Endothelial cell of umbilical vein (primary cell): ENCODE measurements at regions not wholly inside any gene's neighbourhood (a gene's known extent, or its start where the extent isn't known, plus 50 kb on each side); places are given as distances from the start of the nearest gene placed in this dataset.

Source experiments
- BruUV-seq: library from RNA; stranded (reverse); fragments of 400-500 nt; replicated peaks from 2 replicates; lab custom pipeline; 2021; lab: Mats Ljungman, UMichigan
- CTCF ChIA-PET: fragments of 300-600, 350-600 bp; sonication (Branson Sonifier 250); formaldehyde crosslinking; loops from one replicate; lab custom pipeline; 2021; ENCODE audit warnings: antibody characterized with exemption, inconsistent platforms; lab: Charles Lee
- POLR2A ChIA-PET: fragments of 300-600, 350-600 bp; sonication (Branson Sonifier 250); formaldehyde crosslinking; loops from one replicate; lab custom pipeline; 2021; ENCODE audit warnings: antibody characterized with exemption, inconsistent platforms; lab: Charles Lee
- DNase-seq: peaks from one replicate; pipeline ENCODE4 v3.0.0-alpha.2; 2011; ENCODE audit warnings: low read depth, low spot score
- FAIRE-seq: peaks from 2 replicates; lab custom pipeline; 2011; peaks lifted over from hg19 to GRCh38; lab: Jason Lieb, UNC
- H2AFZ ChIP-seq: 2 replicates; pipeline ENCODE4 v1.6.0; 2012; ENCODE audit warnings: low read depth, low read length, control low read depth, inconsistent platforms
- H3K27ac ChIP-seq: 2 replicates; pipeline ENCODE4 v1.5.1; 2011; ENCODE audit warnings: low read depth, mild to moderate bottlenecking, control low read depth, low read length, moderate library complexity; ENCODE audit not compliant: insufficient read depth
- H3K27me3 ChIP-seq, 2 experiments: 2 replicates each; pipeline versions ENCODE4 v1.6.0 to v1.6.1; 2011; ENCODE audit warnings: low read length in 2 of 2, mixed read lengths in 1 of 2; ENCODE audit not compliant: control insufficient read depth in 2 of 2, insufficient read depth in 2 of 2
- H3K36me3 ChIP-seq, 2 experiments: 2 replicates in 1 of 2; 3 replicates in 1 of 2; pipeline ENCODE4 v1.5.1; 2011; ENCODE audit warnings: low read length in 2 of 2, mild to moderate bottlenecking in 1 of 2, moderate library complexity in 1 of 2; ENCODE audit not compliant: control insufficient read depth in 2 of 2, insufficient read depth in 2 of 2; ENCODE audit errors: extremely low read depth in 1 of 2
- H3K4me1 ChIP-seq: 3 replicates; pipeline ENCODE4 v1.5.1; 2011; ENCODE audit warnings: mild to moderate bottlenecking, low read length; ENCODE audit not compliant: control insufficient read depth, insufficient read depth; ENCODE audit errors: extremely low read depth
- H3K4me2 ChIP-seq: 2 replicates; pipeline ENCODE4 v1.6.1; 2011; ENCODE audit warnings: low read length, control low read depth, mixed read lengths; ENCODE audit not compliant: insufficient read depth
- H3K4me3 ChIP-seq, 3 experiments: fragments of 200-600 bp in 1 of 3; sonication (generic), shearing (Covaris generic) in 1 of 3; replicated peaks in 1 of 3; 2 replicates each; pipeline ENCODE4 v1.5.1; 2011 to 2016; ENCODE audit warnings: control low read depth in 3 of 3, low read length in 3 of 3, mild to moderate bottlenecking in 2 of 3, inconsistent platforms in 1 of 3, low read depth in 1 of 3, moderate library complexity in 1 of 3; ENCODE audit not compliant: insufficient read depth in 1 of 3
- H3K79me2 ChIP-seq: 2 replicates; pipeline ENCODE4 v1.6.0; 2012; ENCODE audit warnings: low read length, inconsistent platforms; ENCODE audit not compliant: control insufficient read depth, insufficient read depth
- H3K9ac ChIP-seq: replicated peaks from 2 replicates; pipeline ENCODE3; 2011; ENCODE audit warnings: low read length, control low read depth; ENCODE audit not compliant: insufficient read depth; ENCODE audit errors: extremely low read depth
- H3K9me1 ChIP-seq: replicated peaks from 3 replicates; pipeline ENCODE4 v1.6.0; 2011; ENCODE audit warnings: mild to moderate bottlenecking, low read length; ENCODE audit not compliant: control insufficient read depth, insufficient read depth; ENCODE audit errors: extremely low read depth
- H3K9me3 ChIP-seq: replicated peaks from 2 replicates; pipeline ENCODE4 v1.5.1; 2012; ENCODE audit warnings: low read length, inconsistent platforms; ENCODE audit not compliant: control insufficient read depth, insufficient read depth
- H4K20me1 ChIP-seq: replicated peaks from 2 replicates; pipeline ENCODE3; 2011; ENCODE audit warnings: mild to moderate bottlenecking, low read length; ENCODE audit not compliant: control insufficient read depth, insufficient read depth; ENCODE audit errors: extremely low read depth
- EZH2 ChIP-seq: IDR thresholded peaks from 2 replicates; pipeline ENCODE4 v1.6.1; 2012; ENCODE audit warnings: borderline replicate concordance, low read depth, mild to moderate bottlenecking, moderate library complexity, low read length, inconsistent platforms; ENCODE audit not compliant: severe bottlenecking
- FOS ChIP-seq: IDR thresholded peaks from 2 replicates; pipeline ENCODE4 v1.6.1; 2011; ENCODE audit warnings: mild to moderate bottlenecking, low read length, moderate library complexity, borderline replicate concordance; ENCODE audit not compliant: insufficient read depth
- GATA2 ChIP-seq: IDR thresholded peaks from 2 replicates; pipeline ENCODE4 v1.7.0; 2011; ENCODE audit warnings: low read depth, mild to moderate bottlenecking, moderate library complexity, mixed read lengths, low read length; ENCODE audit not compliant: insufficient read length, insufficient read depth
- JUN ChIP-seq: IDR thresholded peaks from 2 replicates; pipeline ENCODE4 v1.6.1; 2011; ENCODE audit warnings: borderline replicate concordance, low read depth; ENCODE audit not compliant: insufficient read length, insufficient read depth
- MYC ChIP-seq: IDR thresholded peaks from one replicate; pipeline ENCODE4 v1.6.1; 2011; ENCODE audit warnings: mild to moderate bottlenecking, low read depth, low read length
- POLR2A ChIP-seq: IDR thresholded peaks from 2 replicates; pipeline ENCODE4 v1.6.1; 2012; ENCODE audit warnings: low read depth, mild to moderate bottlenecking, control low read depth, low read length
- dilution Hi-C: fragments of 300-500 bp; cut with MboI; formaldehyde crosslinking; loops from one replicate; pipeline ENCODE4 v1.15.0; 2019; ENCODE audit warnings: low sequenced_read_pairs; ENCODE audit not compliant: extremely low pct_ligation_motif_present
- intact Hi-C: fragments of 100-400 bp; cut with micrococcal nuclease; formaldehyde crosslinking; loops from one replicate; pipeline ENCODE4 v1.10.0; 2022
- TF ChIP-seq, protein P1 (sequence below): IDR thresholded peaks from 2 replicates; pipeline ENCODE4 v1.6.1; 2011; ENCODE audit not compliant: insufficient read depth, insufficient read length

GRCh38 chr7:68246189-68246633 is 1249.6 kb downstream of the TYW1 start:
- Histone ChIP-seq H2AFZ (no peak overlapping the region), H4K20me1 (no peaks in the 10 kb centered on the region), H3K9me1 (no peaks in the 10 kb centered on the region), H3K27ac (no peak overlapping the region), H3K27me3 (no peaks in the 10 kb centered on the region), H3K4me2 (no peak overlapping the region), H3K9ac (no peak overlapping the region), H3K4me1 (no peaks in the 10 kb centered on the region), H3K36me3 (no peaks in the 10 kb centered on the region), H3K79me2 (no peaks in the 10 kb centered on the region), H3K9me3 (peaks cover 3% of the 10 kb centered on the region), H3K4me3 (no peak overlapping the region)
- intact Hi-C loops, result no loop called here
- DNase-seq, result no peak
- TF ChIP-seq GATA2, result no peak
- no peak for TF ChIP-seq FOS
- TF ChIP-seq MYC, result no peak
- no peak for TF ChIP-seq POLR2A
- no peak for TF ChIP-seq JUN
- dilution Hi-C loops, result no loop called here
- ChIA-PET CTCF (no interaction called here), POLR2A (no interaction called here)
- FAIRE-seq, result no peak
- no TSS peak for BruUV-seq

DNA sequence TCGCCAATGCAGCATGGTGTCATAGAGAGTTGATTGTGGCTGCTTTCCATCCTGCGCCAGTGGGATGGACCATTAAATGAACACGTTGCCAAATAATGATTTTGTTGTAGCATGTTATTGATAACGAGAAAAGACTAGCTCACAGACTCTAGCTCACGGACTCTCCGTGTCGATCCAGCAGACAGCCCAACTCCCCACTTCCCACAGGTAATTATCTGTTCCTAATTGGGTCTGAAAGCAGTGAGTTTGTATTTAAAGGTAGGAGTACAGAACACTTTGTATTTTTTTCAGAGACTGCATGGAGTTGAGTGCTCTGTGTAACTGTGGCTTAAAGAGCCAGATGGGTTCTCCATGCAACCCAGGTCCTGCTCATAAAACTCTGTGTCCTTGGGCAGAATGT is 1250.5 kb downstream of the TYW1 start:
- H3K27ac ChIP-seq, result no peak overlapping the region
- BruUV-seq, result no TSS peak
- H3K27me3 ChIP-seq, result no peaks in the 10 kb centered on the region
- TF ChIP-seq EZH2, result no peak
- TF ChIP-seq, protein P1, sequence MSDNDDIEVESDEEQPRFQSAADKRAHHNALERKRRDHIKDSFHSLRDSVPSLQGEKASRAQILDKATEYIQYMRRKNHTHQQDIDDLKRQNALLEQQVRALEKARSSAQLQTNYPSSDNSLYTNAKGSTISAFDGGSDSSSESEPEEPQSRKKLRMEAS, result no peak
- TF ChIP-seq JUN, result no peak
- TF ChIP-seq POLR2A, result no peak
- FAIRE-seq, result no peak
- peaks cover 3% of the 10 kb centered on the region for H3K9me3 ChIP-seq
- no peaks in the 10 kb centered on the region for H3K9me1 ChIP-seq
- no peak overlapping the region for H3K4me2 ChIP-seq
- no peak overlapping the region for H2AFZ ChIP-seq
- no peaks in the 10 kb centered on the region for H3K79me2 ChIP-seq
- DNase-seq, result no peak
- H4K20me1 ChIP-seq, result no peaks in the 10 kb centered on the region
- CTCF ChIA-PET, result no interaction called here
- dilution Hi-C loops, result no loop called here
- POLR2A ChIA-PET, result no interaction called here
- no peak overlapping the region for H3K9ac ChIP-seq
- H3K36me3 ChIP-seq, result no peaks in the 10 kb centered on the region
- no peak overlapping the region for H3K4me3 ChIP-seq
- intact Hi-C loops, result no loop called here
- H3K4me1 ChIP-seq, result no peaks in the 10 kb centered on the region
